ENCODE measurements at regions not wholly inside any gene's neighbourhood (a gene's known extent, or its start where the extent isn't known, plus 50 kb on each side); places are given as distances from the start of the nearest gene placed in this dataset.

- no peak for DNase-seq
- TF ChIP-seq CTCF (IDR thresholded peaks at IDR 0.05): no peak
- TF ChIP-seq POLR2AphosphoS5 (IDR thresholded peaks at IDR 0.05): no peak
- no peak for TF ChIP-seq EP300 (IDR thresholded peaks at IDR 0.05)
- no peak for TF ChIP-seq POLR2A (IDR thresholded peaks at IDR 0.05)
- Histone ChIP-seq H3K36me3 (no peaks in the 10 kb centered on the region), H3K27ac (no peak overlapping the region), H3K9me3 (no peaks in the 10 kb centered on the region), H3K27me3 (no peaks in the 10 kb centered on the region), H3K4me3 (no peak overlapping the region), H3K4me1 (no peaks in the 10 kb centered on the region)
- no peak for ATAC-seq (ENCODE audit: low FRiP score in 2 of 2)
Observed at GRCh38 chr11:91407842-91408241, 816.8 kb upstream of the FAT3 start.

- H3K4me1 ChIP-seq: no peaks in the 10 kb centered on the region
- H3K9me3 ChIP-seq: peaks cover 0 to 3% (median 0%) of the 10 kb centered on the region in 4 donors
- no peak for TF ChIP-seq POLR2AphosphoS5 (IDR thresholded peaks at IDR 0.05)
- no peak for TF ChIP-seq POLR2A (IDR thresholded peaks at IDR 0.05)
- no peak for TF ChIP-seq EP300 (IDR thresholded peaks at IDR 0.05)
- no peak for TF ChIP-seq CTCF (IDR thresholded peaks at IDR 0.05)
- no peaks in the 10 kb centered on the region for H3K27me3 ChIP-seq
- DNase-seq (peak in 1 of 2 donors; percentile 2), ATAC-seq (ENCODE audit: low FRiP score in 2 of 2) (no peak)
- H3K4me3 ChIP-seq: no peak overlapping the region
- H3K27ac ChIP-seq: no peak overlapping the region
- WGBS, 2 donors: 97% methylated on average over 2 of the region's 2 CpGs; no CpG with 5 or more reads in 1 of the 2 donors
- H3K36me3 ChIP-seq: no peaks in the 10 kb centered on the region
Observed at GRCh38 chr11:91406009-91406408, 818.6 kb upstream of the FAT3 start.

- peaks cover 0 to 3% (median 0%) of the 10 kb centered on the region in 4 donors for H3K9me3 ChIP-seq
- H3K27ac ChIP-seq: no peak overlapping the region
- ATAC-seq (ENCODE audit: low FRiP score in 2 of 2): no peak
- H3K4me3 ChIP-seq: no peak overlapping the region
- H3K27me3 ChIP-seq: no peaks in the 10 kb centered on the region
- H3K4me1 ChIP-seq: no peaks in the 10 kb centered on the region
- TF ChIP-seq EP300 (IDR thresholded peaks at IDR 0.05): no peak
- no peak for TF ChIP-seq POLR2AphosphoS5 (IDR thresholded peaks at IDR 0.05)
- no peak for TF ChIP-seq POLR2A (IDR thresholded peaks at IDR 0.05)
- no peak for TF ChIP-seq CTCF (IDR thresholded peaks at IDR 0.05)
- DNase-seq: no peak
- no peaks in the 10 kb centered on the region for H3K36me3 ChIP-seq
Observed at GRCh38 chr11:91404344-91404743, 820.3 kb upstream of the FAT3 start.

GRCh38 chr11:91397134-91397468 lies 827.5 kb upstream of the FAT3 start:
- TF ChIP-seq EP300 (IDR thresholded peaks at IDR 0.05) (no peak), POLR2A (IDR thresholded peaks at IDR 0.05) (no peak), CTCF (IDR thresholded peaks at IDR 0.05) (no peak), POLR2AphosphoS5 (IDR thresholded peaks at IDR 0.05) (no peak)
- H3K36me3 ChIP-seq: no peaks in the 10 kb centered on the region

GRCh38 chr11:91396236-91397133 lies 828.1 kb upstream of the FAT3 start:
- Histone ChIP-seq H3K27ac (no peak overlapping the region), H3K4me3 (no peak overlapping the region), H3K36me3 (no peaks in the 10 kb centered on the region), H3K4me1 (peaks cover 0 to 8% (median 2%) of the 10 kb centered on the region in 4 donors), H3K9me3 (no peaks in the 10 kb centered on the region), H3K27me3 (no peaks in the 10 kb centered on the region)
- TF ChIP-seq POLR2A (IDR thresholded peaks at IDR 0.05): no peak
- no peak for TF ChIP-seq EP300 (IDR thresholded peaks at IDR 0.05)
- TF ChIP-seq CTCF (IDR thresholded peaks at IDR 0.05): no peak
- no peak for TF ChIP-seq POLR2AphosphoS5 (IDR thresholded peaks at IDR 0.05)
- ATAC-seq (ENCODE audit: low FRiP score in 2 of 2) (no peak), DNase-seq (no peak)
- 65 to 75% methylated on average over 6 of the region's 6 CpGs for WGBS, 2 donors

More at GRCh38 chr11:91397134-91397468, 827.5 kb upstream of the FAT3 start:
- Histone ChIP-seq H3K27ac (no peak overlapping the region), H3K9me3 (peaks cover 0 to 3% (median 0%) of the 10 kb centered on the region in 4 donors), H3K4me1 (peaks cover 0 to 8% (median 2%) of the 10 kb centered on the region in 4 donors), H3K27me3 (no peaks in the 10 kb centered on the region), H3K4me3 (no peak overlapping the region)
- no peak for DNase-seq
- ATAC-seq (ENCODE audit: low FRiP score in 2 of 2): no peak
- WGBS, 2 donors: 43 to 61% methylated on average over 2 of the region's 2 CpGs
